WTC11 (cell line): ENCODE measurements at regions not wholly inside any gene's neighbourhood (a gene's known extent, or its start where the extent isn't known, plus 50 kb on each side); places are given as distances from the start of the nearest gene placed in this dataset.

Experiments
- ATAC-seq: fragments of 200-7000 bp; cut with Tn5 transposase; 2 replicates; pipeline ENCODE4 v1.10.0; 2021; ENCODE audit warnings: mild to moderate bottlenecking, moderate library complexity
- CTCF ChIA-PET: fragments of 300-600 bp; sonication (Branson Sonifier 250); formaldehyde crosslinking; loops from one replicate; lab custom pipeline; 2021; ENCODE audit warnings: antibody characterized with exemption; lab: Charles Lee
- POLR2A ChIA-PET: fragments of 350-600 bp; sonication (Branson Sonifier 250); formaldehyde crosslinking; loops from one replicate; lab custom pipeline; 2021; ENCODE audit warnings: antibody characterized with exemption; lab: Charles Lee
- DNase-seq: peaks from one replicate; pipeline ENCODE4 v3.0.0; 2021; ENCODE audit warnings: low spot score
- H3K27ac Mint-ChIP-seq: 2 replicates; pipeline ENCODE4 v1.8.0; 2021; ENCODE audit warnings: mixed read lengths
- H3K27me3 Mint-ChIP-seq: 2 replicates; pipeline ENCODE4 v1.8.0; 2021; ENCODE audit warnings: low read depth, mild to moderate bottlenecking, moderate library complexity, mixed read lengths
- H3K36me3 Mint-ChIP-seq: 2 replicates; pipeline ENCODE4 v1.8.0; 2021; ENCODE audit warnings: mixed read lengths
- H3K4me1 Mint-ChIP-seq: 2 replicates; pipeline ENCODE4 v1.8.0; 2022; ENCODE audit warnings: mixed read lengths
- H3K4me3 Mint-ChIP-seq: 2 replicates; pipeline ENCODE4 v1.8.0; 2021; ENCODE audit warnings: mild to moderate bottlenecking, moderate library complexity, mixed read lengths
- H3K9me3 Mint-ChIP-seq: 2 replicates; pipeline ENCODE4 v1.8.0; 2021; ENCODE audit warnings: mixed read lengths
- ATF1 ChIP-seq: sonication (generic); formaldehyde crosslinking; IDR thresholded peaks from 2 replicates; pipeline ENCODE4 v1.8.1; 2023; ENCODE audit warnings: mild to moderate bottlenecking, moderate library complexity, missing genetic modification reagents
- ATF3 ChIP-seq: sonication (generic); formaldehyde crosslinking; conservative IDR thresholded peaks from 2 replicates; pipeline ENCODE4 v1.8.1; 2022; ENCODE audit warnings: mild to moderate bottlenecking, missing genetic modification reagents
- CREM ChIP-seq: sonication (generic); formaldehyde crosslinking; IDR thresholded peaks from 2 replicates; pipeline ENCODE4 v1.8.1; 2022; ENCODE audit warnings: mild to moderate bottlenecking, missing genetic modification reagents, moderate library complexity
- E2F5 ChIP-seq: sonication (generic); formaldehyde crosslinking; IDR thresholded peaks from 2 replicates; pipeline ENCODE4 v1.8.1; 2022; ENCODE audit warnings: mild to moderate bottlenecking, moderate library complexity, missing genetic modification reagents
- FOXJ3 ChIP-seq: sonication (generic); formaldehyde crosslinking; IDR thresholded peaks from 2 replicates; pipeline ENCODE4 v1.9.0; 2021; ENCODE audit warnings: missing genetic modification reagents, mild to moderate bottlenecking, borderline replicate concordance
- GABPB1 ChIP-seq: sonication (generic); formaldehyde crosslinking; IDR thresholded peaks from 2 replicates; pipeline ENCODE4 v1.8.1; 2023; ENCODE audit warnings: mild to moderate bottlenecking, missing genetic modification reagents
- GTF2I ChIP-seq: fragments of 250-450 bp; sonication (Bioruptor Pico); conservative IDR thresholded peaks from 2 replicates; pipeline ENCODE4 v1.4.0; 2021; ENCODE audit warnings: mild to moderate bottlenecking
- IRF1 ChIP-seq: sonication (generic); formaldehyde crosslinking; IDR thresholded peaks from 2 replicates; pipeline ENCODE4 v1.8.0; 2023; ENCODE audit warnings: missing genetic modification reagents
- JUN ChIP-seq: sonication (generic); formaldehyde crosslinking; IDR thresholded peaks from 2 replicates; pipeline ENCODE4 v1.8.0; 2023; ENCODE audit warnings: mild to moderate bottlenecking, missing genetic modification reagents
- KAT7 ChIP-seq: sonication (generic); formaldehyde crosslinking; IDR thresholded peaks from 2 replicates; pipeline ENCODE4 v1.8.1; 2023; ENCODE audit warnings: missing genetic modification reagents, mild to moderate bottlenecking, borderline replicate concordance
- NFATC4 ChIP-seq: fragments of 250-450 bp; sonication (Bioruptor Pico); IDR thresholded peaks from 2 replicates; pipeline ENCODE4 v1.9.0; 2021; ENCODE audit warnings: mild to moderate bottlenecking
- NR3C1 ChIP-seq: sonication (generic); formaldehyde crosslinking; conservative IDR thresholded peaks from 2 replicates; pipeline ENCODE4 v1.8.1; 2023; ENCODE audit warnings: low read depth, mild to moderate bottlenecking, missing genetic modification reagents
- PRRX2 ChIP-seq: fragments of 250-450 bp; sonication (Bioruptor Pico); IDR thresholded peaks from 2 replicates; pipeline ENCODE4 v1.8.0; 2021; ENCODE audit warnings: mild to moderate bottlenecking
- RELA ChIP-seq: sonication (generic); formaldehyde crosslinking; IDR thresholded peaks from 2 replicates; pipeline ENCODE4 v1.8.1; 2022; ENCODE audit warnings: missing genetic modification reagents, mild to moderate bottlenecking, borderline replicate concordance
- SOX15 ChIP-seq: fragments of 250-450 bp; sonication (Bioruptor Pico); IDR thresholded peaks from 2 replicates; pipeline ENCODE4 v1.9.0; 2021; ENCODE audit warnings: mild to moderate bottlenecking
- STAT6 ChIP-seq: sonication (generic); formaldehyde crosslinking; conservative IDR thresholded peaks from 2 replicates; pipeline ENCODE4 v1.8.1; 2023; ENCODE audit warnings: mild to moderate bottlenecking, low read depth, missing genetic modification reagents, moderate library complexity
- TCF7 ChIP-seq: sonication (generic); formaldehyde crosslinking; IDR thresholded peaks from 2 replicates; pipeline ENCODE4 v1.8.0; 2022; ENCODE audit warnings: mild to moderate bottlenecking, low read depth, missing genetic modification reagents, moderate library complexity
- TEAD1 ChIP-seq: sonication (generic); formaldehyde crosslinking; IDR thresholded peaks from 2 replicates; pipeline ENCODE4 v1.8.0; 2022; ENCODE audit warnings: mild to moderate bottlenecking, missing genetic modification reagents
- TEAD4 ChIP-seq: sonication (generic); formaldehyde crosslinking; IDR thresholded peaks from 2 replicates; pipeline ENCODE4 v1.8.0; 2022; ENCODE audit warnings: mild to moderate bottlenecking, missing genetic modification reagents
- USF1 ChIP-seq: sonication (generic); formaldehyde crosslinking; IDR thresholded peaks from 2 replicates; pipeline ENCODE4 v1.8.0; 2022; ENCODE audit warnings: mild to moderate bottlenecking, missing genetic modification reagents
- ZBTB21 ChIP-seq: sonication (generic); formaldehyde crosslinking; IDR thresholded peaks from 2 replicates; pipeline ENCODE4 v1.8.1; 2023; ENCODE audit warnings: mild to moderate bottlenecking, missing genetic modification reagents, borderline replicate concordance
- ZNF263 ChIP-seq: sonication (generic); formaldehyde crosslinking; IDR thresholded peaks from 2 replicates; pipeline ENCODE4 v1.8.1; 2022; ENCODE audit warnings: low read depth, mild to moderate bottlenecking, moderate library complexity, missing genetic modification reagents
- ZNF317 ChIP-seq: sonication (generic); formaldehyde crosslinking; IDR thresholded peaks from 2 replicates; pipeline ENCODE4 v1.8.1; 2023; ENCODE audit warnings: low read depth, mild to moderate bottlenecking, moderate library complexity, missing genetic modification reagents, borderline replicate concordance
- ZNF532 ChIP-seq: fragments of 250-450 bp; sonication (Bioruptor Pico); IDR thresholded peaks from 2 replicates; pipeline ENCODE4 v1.9.0; 2021; ENCODE audit warnings: mild to moderate bottlenecking, borderline replicate concordance
- ZSCAN18 ChIP-seq: fragments of 250-450 bp; sonication (Bioruptor Pico); IDR thresholded peaks from 2 replicates; pipeline ENCODE4 v2.1.2; 2022; ENCODE audit warnings: mild to moderate bottlenecking, moderate library complexity

- CTCF ChIA-PET, result no interaction called here
These were observed 57.0 kb upstream of the THRB start for GRCh38 chr3:24551626-24552025.

GRCh38 chr3:24562895-24563294 lies 68.2 kb upstream of the THRB start:
- TF ChIP-seq CREM (CRISPR knock-in tag) (no peak), GTF2I (no peak), ZNF263 (CRISPR knock-in tag) (no peak), ATF3 (CRISPR knock-in tag) (no peak), E2F5 (CRISPR knock-in tag) (no peak), RELA (no peak), ZNF317 (no peak), JUN (CRISPR knock-in tag) (no peak), NR3C1 (CRISPR knock-in tag) (no peak), TCF7 (no peak), TEAD4 (CRISPR knock-in tag) (no peak), PRRX2 (no peak), ZSCAN18 (CRISPR knock-in tag) (no peak), ZNF532 (no peak), FOXJ3 (CRISPR knock-in tag) (no peak), ZBTB21 (CRISPR knock-in tag) (no peak), STAT6 (CRISPR knock-in tag) (no peak), KAT7 (CRISPR knock-in tag) (no peak), NFATC4 (CRISPR knock-in tag) (no peak), IRF1 (no peak)
- Mint-ChIP-seq H3K36me3 (no peaks in the 10 kb centered on the region), H3K27ac (no peak overlapping the region), H3K4me3 (no peak overlapping the region), H3K27me3 (no peaks in the 10 kb centered on the region), H3K9me3 (peaks cover 17% of the 10 kb centered on the region), H3K4me1 (peaks cover 4% of the 10 kb centered on the region)
- CTCF ChIA-PET, result interaction anchor here (1.7 kb wide), 1 partner anchor 67 kb away, joined by 4 read pairs; no protein-coding TSS in a partner anchor
- DNase-seq, result no peak
- no peak for ATAC-seq
- POLR2A ChIA-PET, result no interaction called here

More at GRCh38 chr3:24551626-24552025, 57.0 kb upstream of the THRB start:
- POLR2A ChIA-PET, result no interaction called here
- Mint-ChIP-seq H3K4me3 (no peak overlapping the region), H3K27ac (no peak overlapping the region), H3K27me3 (no peaks in the 10 kb centered on the region), H3K4me1 (no peaks in the 10 kb centered on the region), H3K9me3 (peaks cover 3% of the 10 kb centered on the region; the same call in 1 of the 2 replicates), H3K36me3 (no peaks in the 10 kb centered on the region)
- ATAC-seq (no peak), DNase-seq (no peak)
- TF ChIP-seq USF1, result no peak
- TF ChIP-seq SOX15, result no peak
- no peak for TF ChIP-seq ATF1 (CRISPR knock-in tag)
- TF ChIP-seq GABPB1 (CRISPR knock-in tag), result no peak
- no peak for TF ChIP-seq KAT7 (CRISPR knock-in tag)
- TF ChIP-seq TEAD1 (CRISPR knock-in tag), result no peak
